HepG2 (cell line): ENCODE measurements at regions not wholly inside any gene's neighbourhood (a gene's known extent, or its start where the extent isn't known, plus 50 kb on each side); places are given as distances from the start of the nearest gene placed in this dataset.

ENCODE experiments used
- ATAC-seq: fragments of 200-7000 bp; cut with Tn5 transposase; 3 replicates; pipeline ENCODE4 v1.9.1; 2020; ENCODE audit warnings: mild to moderate bottlenecking, moderate library complexity
- BruUV-seq: library from RNA; stranded (reverse); fragments of 400-500 nt; replicated peaks from 2 replicates; lab custom pipeline; 2021; lab: Mats Ljungman, UMichigan
- CTCF ChIA-PET: fragments of 300-600 bp; formaldehyde crosslinking; extraction: SDS; loops from one replicate; lab custom pipeline; 2021; ENCODE audit warnings: low total read pairs, inconsistent platforms, low intra/inter-chr PET ratio; lab: Yijun Ruan, JAX
- POLR2A ChIA-PET: fragments of 350-600 bp; sonication (Branson Sonifier 250); formaldehyde crosslinking; loops from one replicate; lab custom pipeline; 2020; ENCODE audit warnings: antibody characterized with exemption, inconsistent platforms; lab: Yijun Ruan, JAX
- DNase-seq: peaks from one replicate; pipeline ENCODE4 v3.0.0-alpha.2; 2015; ENCODE audit warnings: low spot score
- FAIRE-seq: peaks from 3 replicates; lab custom pipeline; 2011; peaks lifted over from hg19 to GRCh38; lab: Jason Lieb, UNC
- H2AFZ ChIP-seq: one replicate; pipeline ENCODE4 v1.6.1; 2011; ENCODE audit warnings: low read length, inconsistent platforms
- H3K27ac ChIP-seq: fragments of 300-600 bp; 3 replicates; pipeline ENCODE4 v1.8.0; 2011; ENCODE audit warnings: mixed run types, mild to moderate bottlenecking, mixed read lengths, low read length, inconsistent platforms; ENCODE audit not compliant: insufficient read depth; ENCODE audit errors: extremely low read length
- H3K27me3 ChIP-seq, 2 experiments: fragments of 200-600 bp in 1 of 2; 2 replicates in 1 of 2; 3 replicates in 1 of 2; pipeline versions ENCODE4 v1.6.0 to v1.8.0; 2011; ENCODE audit warnings: low read length in 2 of 2, mild to moderate bottlenecking in 2 of 2, moderate library complexity in 2 of 2, inconsistent platforms in 1 of 2; ENCODE audit not compliant: insufficient read depth in 2 of 2, control insufficient read depth in 1 of 2
- H3K36me3 ChIP-seq, 2 experiments: fragments of 200-600 bp in 1 of 2; replicated peaks in 1 of 2; 2 replicates in 1 of 2; 3 replicates in 1 of 2; pipeline versions ENCODE4 v1.5.1 to v1.8.0; 2011; ENCODE audit warnings: low read length in 2 of 2, inconsistent platforms in 1 of 2; ENCODE audit not compliant: insufficient read depth in 2 of 2, control insufficient read depth in 1 of 2
- H3K4me1 ChIP-seq: 2 replicates; pipeline ENCODE4 v1.5.1; 2012; ENCODE audit warnings: low read length, inconsistent platforms; ENCODE audit not compliant: insufficient read depth
- H3K4me2 ChIP-seq: 2 replicates; pipeline ENCODE4 v1.6.0; 2011; ENCODE audit warnings: low read depth, low read length, inconsistent platforms
- H3K4me3 ChIP-seq, 3 experiments: fragments of 200-600 bp in 1 of 3; sonication (generic), shearing (Covaris generic) in 1 of 3; replicated peaks in 1 of 3; 2 replicates each; pipeline ENCODE4 v1.5.1; 2011 to 2016; ENCODE audit warnings: low read length in 3 of 3, inconsistent platforms in 2 of 3, low read depth in 2 of 3, mild to moderate bottlenecking in 2 of 3, control low read depth in 1 of 3, mixed read lengths in 1 of 3; ENCODE audit not compliant: insufficient read depth in 1 of 3
- H3K79me2 ChIP-seq: one replicate; pipeline ENCODE4 v1.6.1; 2011; ENCODE audit warnings: low read length, inconsistent platforms; ENCODE audit not compliant: insufficient read depth
- H3K9ac ChIP-seq: 2 replicates; pipeline ENCODE4 v1.6.0; 2011; ENCODE audit warnings: mild to moderate bottlenecking, low read depth, low read length, inconsistent platforms; ENCODE audit not compliant: insufficient read depth
- H3K9me3 ChIP-seq: 2 replicates; pipeline ENCODE4 v1.5.1; 2012; ENCODE audit warnings: mild to moderate bottlenecking, low read length
- H4K20me1 ChIP-seq: 2 replicates; pipeline ENCODE4 v1.6.0; 2011; ENCODE audit warnings: inconsistent platforms, mild to moderate bottlenecking, low read length, moderate library complexity; ENCODE audit not compliant: insufficient read depth
- GATAD1 ChIP-seq: IDR thresholded peaks from 2 replicates; pipeline ENCODE4 v1.6.1; 2016; ENCODE audit warnings: missing genetic modification reagents, missing compliant biosample characterization
- HDAC2 ChIP-seq: sonication (generic); formaldehyde crosslinking; IDR thresholded peaks from 2 replicates; pipeline ENCODE4 v1.4.0; 2020; ENCODE audit warnings: missing genetic modification reagents
- MED13 ChIP-seq: sonication (generic); formaldehyde crosslinking; IDR thresholded peaks from 2 replicates; pipeline ENCODE4 v1.5.0; 2020; ENCODE audit warnings: missing genetic modification reagents
- NR2F6 ChIP-seq, 2 experiments: IDR thresholded peaks; 2 replicates each; pipeline ENCODE4 v1.6.1; 2016; ENCODE audit warnings: antibody characterized with exemption in 1 of 2, mild to moderate bottlenecking in 1 of 2
- NRL ChIP-seq: sonication (generic); formaldehyde crosslinking; IDR thresholded peaks from 2 replicates; pipeline ENCODE4 v1.5.0; 2020; ENCODE audit warnings: missing genetic modification reagents, mild to moderate bottlenecking, moderate library complexity, borderline replicate concordance
- PHF8 ChIP-seq: sonication (generic); formaldehyde crosslinking; IDR thresholded peaks from 2 replicates; pipeline ENCODE4 v1.5.0; 2020; ENCODE audit warnings: missing genetic modification reagents
- SALL1 ChIP-seq: sonication (generic); formaldehyde crosslinking; IDR thresholded peaks from 2 replicates; pipeline ENCODE4 v1.8.0; 2022; ENCODE audit warnings: mild to moderate bottlenecking, missing genetic modification reagents
- SMARCC2 ChIP-seq: fragments of 450-650 bp; IDR thresholded peaks from 2 replicates; pipeline ENCODE4 v1.6.1; 2017; ENCODE audit warnings: antibody characterized with exemption, mild to moderate bottlenecking
- SPEN ChIP-seq: sonication (generic); formaldehyde crosslinking; IDR thresholded peaks from 2 replicates; pipeline ENCODE4 v1.5.1; 2020; ENCODE audit warnings: low read depth, mild to moderate bottlenecking, missing genetic modification reagents
- ZFP41 ChIP-seq: sonication (generic); formaldehyde crosslinking; IDR thresholded peaks from 2 replicates; pipeline ENCODE4 v1.4.0; 2020; ENCODE audit warnings: mild to moderate bottlenecking, missing genetic modification reagents, borderline replicate concordance
- ZNF30 ChIP-seq: sonication (generic); formaldehyde crosslinking; IDR thresholded peaks from 2 replicates; pipeline ENCODE4 v1.5.0; 2020; ENCODE audit warnings: mild to moderate bottlenecking, missing genetic modification reagents
- ZNF777 ChIP-seq: sonication (generic); formaldehyde crosslinking; IDR thresholded peaks from 2 replicates; pipeline ENCODE4 v1.4.0; 2020; ENCODE audit warnings: missing genetic modification reagents
- ZSCAN22 ChIP-seq: sonication (generic); formaldehyde crosslinking; IDR thresholded peaks from 2 replicates; pipeline ENCODE4 v1.4.0; 2020; ENCODE audit warnings: mild to moderate bottlenecking, missing genetic modification reagents
- WGBS: methylation state at CpG from one replicate; pipeline ENCODE4 v1.1.6; 2017; ENCODE audit warnings: low lambda C conversion rate; 5-methylcytosine and 5-hydroxymethylcytosine counted together
- in situ Hi-C: cut with HindIII; loops from 2 replicates; pipeline ENCODE4 v1.10.0; 2017; ENCODE audit warnings: low pct_unique_long_range_greater_than_20kb; ENCODE audit not compliant: extremely low pct_ligation_motif_present
- intact Hi-C: fragments of 100-400 bp; cut with micrococcal nuclease; formaldehyde crosslinking; loops from one replicate; pipeline ENCODE4 v1.10.0; 2022; ENCODE audit not compliant: unreplicated experiment
- TF ChIP-seq, protein P1 (sequence below): sonication (generic); formaldehyde crosslinking; IDR thresholded peaks from 2 replicates; pipeline ENCODE4 v1.4.0; 2020; ENCODE audit warnings: mild to moderate bottlenecking, missing genetic modification reagents
- TF ChIP-seq, protein P2 (sequence below): sonication (generic); formaldehyde crosslinking; IDR thresholded peaks from 2 replicates; pipeline ENCODE4 v1.9.0; 2021; ENCODE audit warnings: missing genetic modification reagents, borderline replicate concordance
- TF ChIP-seq, protein P3 (sequence below): sonication (generic); formaldehyde crosslinking; IDR thresholded peaks from 2 replicates; pipeline ENCODE4 v1.8.0; 2022; ENCODE audit warnings: mild to moderate bottlenecking, missing genetic modification reagents, borderline replicate concordance
- TF ChIP-seq, protein P4 (sequence below): sonication (generic); formaldehyde crosslinking; IDR thresholded peaks from 2 replicates; pipeline ENCODE4 v1.5.0; 2020; ENCODE audit warnings: missing genetic modification reagents, mild to moderate bottlenecking, borderline replicate concordance
- TF ChIP-seq, protein P5 (sequence below): fragments of 450-650 bp; IDR thresholded peaks from 2 replicates; pipeline ENCODE4 v1.6.1; 2017

DNA sequence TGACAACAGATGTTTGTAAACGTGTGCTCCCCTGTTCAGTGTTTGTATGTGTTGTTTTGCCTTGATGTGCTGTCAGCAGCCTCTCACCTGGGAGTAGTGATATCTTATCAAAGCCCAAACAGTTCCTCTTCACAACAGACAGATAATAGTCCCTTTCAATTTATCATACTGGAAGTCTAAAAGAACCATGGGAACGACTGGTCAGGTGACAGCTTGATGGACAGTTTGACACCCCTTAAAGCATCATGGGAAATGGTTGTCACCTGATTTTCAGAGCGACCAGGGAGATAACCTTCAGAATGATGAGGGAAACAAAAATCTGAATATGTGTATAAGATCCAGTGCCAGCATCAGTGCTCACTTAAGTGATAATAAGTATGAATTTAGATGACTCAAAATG lies 146.3 kb upstream of the SOX2 start (continued):
- TF ChIP-seq, protein P1, sequence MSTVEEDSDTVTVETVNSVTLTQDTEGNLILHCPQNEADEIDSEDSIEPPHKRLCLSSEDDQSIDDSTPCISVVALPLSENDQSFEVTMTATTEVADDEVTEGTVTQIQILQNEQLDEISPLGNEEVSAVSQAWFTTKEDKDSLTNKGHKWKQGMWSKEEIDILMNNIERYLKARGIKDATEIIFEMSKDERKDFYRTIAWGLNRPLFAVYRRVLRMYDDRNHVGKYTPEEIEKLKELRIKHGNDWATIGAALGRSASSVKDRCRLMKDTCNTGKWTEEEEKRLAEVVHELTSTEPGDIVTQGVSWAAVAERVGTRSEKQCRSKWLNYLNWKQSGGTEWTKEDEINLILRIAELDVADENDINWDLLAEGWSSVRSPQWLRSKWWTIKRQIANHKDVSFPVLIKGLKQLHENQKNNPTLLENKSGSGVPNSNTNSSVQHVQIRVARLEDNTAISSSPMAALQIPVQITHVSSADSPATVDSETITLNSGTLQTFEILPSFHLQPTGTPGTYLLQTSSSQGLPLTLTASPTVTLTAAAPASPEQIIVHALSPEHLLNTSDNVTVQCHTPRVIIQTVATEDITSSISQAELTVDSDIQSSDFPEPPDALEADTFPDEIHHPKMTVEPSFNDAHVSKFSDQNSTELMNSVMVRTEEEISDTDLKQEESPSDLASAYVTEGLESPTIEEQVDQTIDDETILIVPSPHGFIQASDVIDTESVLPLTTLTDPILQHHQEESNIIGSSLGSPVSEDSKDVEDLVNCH (CRISPR knock-in tag), result no peak
- TF ChIP-seq, protein P2, sequence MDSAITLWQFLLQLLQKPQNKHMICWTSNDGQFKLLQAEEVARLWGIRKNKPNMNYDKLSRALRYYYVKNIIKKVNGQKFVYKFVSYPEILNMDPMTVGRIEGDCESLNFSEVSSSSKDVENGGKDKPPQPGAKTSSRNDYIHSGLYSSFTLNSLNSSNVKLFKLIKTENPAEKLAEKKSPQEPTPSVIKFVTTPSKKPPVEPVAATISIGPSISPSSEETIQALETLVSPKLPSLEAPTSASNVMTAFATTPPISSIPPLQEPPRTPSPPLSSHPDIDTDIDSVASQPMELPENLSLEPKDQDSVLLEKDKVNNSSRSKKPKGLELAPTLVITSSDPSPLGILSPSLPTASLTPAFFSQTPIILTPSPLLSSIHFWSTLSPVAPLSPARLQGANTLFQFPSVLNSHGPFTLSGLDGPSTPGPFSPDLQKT (CRISPR knock-in tag), result no peak
- TF ChIP-seq, protein P3, sequence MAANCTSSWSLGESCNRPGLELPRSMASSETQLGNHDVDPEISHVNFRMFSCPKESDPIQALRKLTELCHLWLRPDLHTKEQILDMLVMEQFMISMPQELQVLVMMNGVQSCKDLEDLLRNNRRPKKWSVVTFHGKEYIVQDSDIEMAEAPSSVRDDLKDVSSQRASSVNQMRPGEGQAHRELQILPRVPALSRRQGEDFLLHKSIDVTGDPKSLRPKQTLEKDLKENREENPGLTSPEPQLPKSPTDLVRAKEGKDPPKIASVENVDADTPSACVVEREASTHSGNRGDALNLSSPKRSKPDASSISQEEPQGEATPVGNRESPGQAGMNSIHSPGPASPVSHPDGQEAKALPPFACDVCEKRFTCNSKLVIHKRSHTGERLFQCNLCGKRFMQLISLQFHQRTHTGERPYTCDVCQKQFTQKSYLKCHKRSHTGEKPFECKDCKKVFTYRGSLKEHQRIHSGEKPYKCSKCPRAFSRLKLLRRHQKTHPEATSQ, result no peak

DNA sequence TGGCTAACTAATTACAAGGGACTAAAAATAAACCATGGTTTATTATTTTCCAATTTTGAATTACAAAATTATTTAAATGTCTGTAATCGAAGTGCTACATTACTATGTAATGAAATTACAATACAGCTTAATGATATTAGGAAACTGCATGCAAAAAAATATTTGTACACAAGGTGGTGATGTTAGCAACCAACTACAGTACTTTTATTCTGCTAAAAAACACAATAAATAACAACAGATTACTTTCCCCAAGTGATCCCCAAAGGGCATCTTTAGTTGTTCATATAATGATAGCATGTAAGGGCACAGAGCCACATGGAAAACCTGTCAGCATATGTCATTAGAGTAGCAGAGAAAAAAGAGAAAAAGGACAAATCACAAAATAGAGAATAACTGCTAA lies 147.5 kb upstream of the SOX2 start:
- TF ChIP-seq MED13 (CRISPR knock-in tag) (no peak), HDAC2 (CRISPR knock-in tag) (no peak), ZFP41 (CRISPR knock-in tag) (no peak), ZNF30 (no peak), PHF8 (CRISPR knock-in tag) (no peak), ZNF777 (no peak), NR2F6 (IDR thresholded peaks at IDR 0.05) (no peak), NR2F6 (CRISPR knock-in tag; IDR thresholded peaks at IDR 0.05) (no peak), SMARCC2 (no peak), SPEN (no peak), SALL1 (CRISPR knock-in tag) (no peak), ZSCAN22 (CRISPR knock-in tag) (no peak), NRL (CRISPR knock-in tag) (no peak), GATAD1 (CRISPR knock-in tag) (no peak)
- TF ChIP-seq, protein P4, sequence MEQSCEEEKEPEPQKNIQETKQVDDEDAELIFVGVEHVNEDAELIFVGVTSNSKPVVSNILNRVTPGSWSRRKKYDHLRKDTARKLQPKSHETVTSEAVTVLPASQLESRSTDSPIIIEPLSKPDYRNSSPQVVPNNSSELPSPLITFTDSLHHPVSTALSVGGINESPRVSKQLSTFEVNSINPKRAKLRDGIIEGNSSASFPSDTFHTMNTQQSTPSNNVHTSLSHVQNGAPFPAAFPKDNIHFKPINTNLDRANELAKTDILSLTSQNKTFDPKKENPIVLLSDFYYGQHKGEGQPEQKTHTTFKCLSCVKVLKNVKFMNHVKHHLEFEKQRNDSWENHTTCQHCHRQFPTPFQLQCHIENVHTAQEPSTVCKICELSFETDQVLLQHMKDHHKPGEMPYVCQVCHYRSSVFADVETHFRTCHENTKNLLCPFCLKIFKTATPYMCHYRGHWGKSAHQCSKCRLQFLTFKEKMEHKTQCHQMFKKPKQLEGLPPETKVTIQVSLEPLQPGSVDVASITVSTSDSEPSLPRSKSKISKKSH (CRISPR knock-in tag), result no peak
- TF ChIP-seq, protein P5, sequence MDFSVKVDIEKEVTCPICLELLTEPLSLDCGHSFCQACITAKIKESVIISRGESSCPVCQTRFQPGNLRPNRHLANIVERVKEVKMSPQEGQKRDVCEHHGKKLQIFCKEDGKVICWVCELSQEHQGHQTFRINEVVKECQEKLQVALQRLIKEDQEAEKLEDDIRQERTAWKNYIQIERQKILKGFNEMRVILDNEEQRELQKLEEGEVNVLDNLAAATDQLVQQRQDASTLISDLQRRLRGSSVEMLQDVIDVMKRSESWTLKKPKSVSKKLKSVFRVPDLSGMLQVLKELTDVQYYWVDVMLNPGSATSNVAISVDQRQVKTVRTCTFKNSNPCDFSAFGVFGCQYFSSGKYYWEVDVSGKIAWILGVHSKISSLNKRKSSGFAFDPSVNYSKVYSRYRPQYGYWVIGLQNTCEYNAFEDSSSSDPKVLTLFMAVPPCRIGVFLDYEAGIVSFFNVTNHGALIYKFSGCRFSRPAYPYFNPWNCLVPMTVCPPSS, result no peak
- Histone ChIP-seq H3K27me3 (no peaks in the 10 kb centered on the region; a peak in 1 of 5 replicates), H2AFZ (no peak overlapping the region), H3K27ac (no peak overlapping the region), H4K20me1 (no peaks in the 10 kb centered on the region), H3K9me3 (no peaks in the 10 kb centered on the region), H3K4me1 (no peaks in the 10 kb centered on the region), H3K4me3 (no peak overlapping the region), H3K4me2 (no peak overlapping the region), H3K9ac (no peak overlapping the region), H3K79me2 (no peaks in the 10 kb centered on the region), H3K36me3 (no peaks in the 10 kb centered on the region)
- 2% methylated on average over 1 of the region's 1 CpG for WGBS
- in situ Hi-C loops (no loop called here), intact Hi-C loops (no loop called here)
- ChIA-PET POLR2A (no interaction called here), CTCF (no interaction called here)
- ATAC-seq, result no peak
- FAIRE-seq, result no peak
- no peak for DNase-seq
- no TSS peak for BruUV-seq
